ENCODE measurements at regions not wholly inside any gene's neighbourhood (a gene's known extent, or its start where the extent isn't known, plus 50 kb on each side); places are given as distances from the start of the nearest gene placed in this dataset.

DNA sequence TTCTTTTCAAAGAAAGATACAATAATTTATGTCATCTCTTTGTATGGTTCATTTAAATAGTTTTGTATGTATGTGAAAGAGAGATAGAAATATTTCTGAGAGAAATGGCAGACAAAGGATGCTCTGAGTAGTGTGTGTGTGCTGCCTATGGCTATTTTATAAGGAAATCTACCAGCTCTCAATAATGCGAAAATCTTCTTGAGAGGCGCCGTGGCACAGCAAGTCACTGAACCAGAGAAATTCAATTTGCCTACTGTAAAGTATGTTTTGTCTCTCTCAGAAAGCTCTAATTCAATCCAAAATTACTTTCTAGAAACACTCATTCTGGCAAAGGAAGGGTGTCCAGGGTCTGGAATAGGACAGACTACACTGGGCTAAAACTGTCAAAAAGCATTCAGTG lies 1981.1 kb downstream of the EFNA5 start:
- Histone ChIP-seq H4K8ac (replicated peaks; ENCODE audit: insufficient read length, low read depth, low read length) (no peak overlapping the region), H4K91ac (ENCODE audit: insufficient read length, low read depth, low read length) (no peak overlapping the region), H2BK12ac (ENCODE audit: insufficient read length, low read depth, low read length) (no peak overlapping the region), H2AFZ (ENCODE audit: low read length) (peak overlapping the region; percentile 14), H4K20me1 (ENCODE audit: control insufficient read depth, insufficient read depth, insufficient read length) (no peaks in the 10 kb centered on the region), H3K23ac (ENCODE audit: insufficient read length, low read depth, low read length) (no peak overlapping the region), H3K79me1 (ENCODE audit: insufficient read depth, low read depth, low read length, poor library complexity, severe bottlenecking) (no peaks in the 10 kb centered on the region), H3T11ph (ENCODE audit: low read length) (no peak overlapping the region), H4K5ac (ENCODE audit: insufficient read length, low read depth, low read length) (no peak overlapping the region), H3K4ac (ENCODE audit: low read depth, low read length) (no peak overlapping the region), H2BK15ac (ENCODE audit: low read depth, low read length) (no peak overlapping the region), H3K27ac (ENCODE audit: insufficient read length, low read depth, low read length) (no peak overlapping the region), H3K18ac (ENCODE audit: insufficient read length, low read depth, low read length) (no peak overlapping the region), H3K27me3 (ENCODE audit: insufficient read depth, low read length) (no peaks in the 10 kb centered on the region), H2BK120ac (ENCODE audit: low read depth, low read length, poor library complexity, severe bottlenecking) (no peak overlapping the region), H2BK5ac (ENCODE audit: insufficient read length, low read length) (no peak overlapping the region), H2AK5ac (ENCODE audit: insufficient read length, low read length) (no peak overlapping the region), H3K9ac (ENCODE audit: extremely low read depth, insufficient read length, low read length) (no peak overlapping the region), H3K14ac (ENCODE audit: insufficient read depth, low read length) (no peak overlapping the region), H3K23me2 (ENCODE audit: insufficient read length, low read depth, low read length, poor library complexity, severe bottlenecking) (no peaks in the 10 kb centered on the region), H3K56ac (ENCODE audit: insufficient read length, low read depth, low read length) (no peak overlapping the region), H3K79me2 (ENCODE audit: insufficient read depth, low read length) (no peaks in the 10 kb centered on the region), H3K4me1 (ENCODE audit: insufficient read depth, low read length) (peaks cover 5% of the 10 kb centered on the region; the same call in 1 of the 2 replicates), H2BK20ac (ENCODE audit: low read depth, low read length, poor library complexity, severe bottlenecking) (no peak overlapping the region), H3K4me2 (ENCODE audit: insufficient read depth, insufficient read length, low read length) (no peak overlapping the region), H3K9me3 (ENCODE audit: control insufficient read depth, low read depth, low read length) (no peaks in the 10 kb centered on the region)
- H3K36me3 Mint-ChIP-seq (ENCODE audit: insufficient read depth in 1 of 3, low read depth in 3 of 3), result peaks cover 0 to 4% (median 2%) of the 10 kb centered on the region in 3 experiments; a peak in 2 of 7 replicates
- DNase-seq, result no peak
- no peak overlapping the region for H3K4me3 Mint-ChIP-seq
- H3K27ac Mint-ChIP-seq, result no peak overlapping the region
- WGBS (ENCODE audit: extremely low coverage, insufficient read length, low lambda C conversion rate), result no CpG with 5 or more reads among the region's 3 CpGs
- H3K27me3 Mint-ChIP-seq (ENCODE audit: low read depth), result no peaks in the 10 kb centered on the region
- H3K4me1 Mint-ChIP-seq, result peaks cover 23 to 33% of the 10 kb centered on the region in 2 experiments
- TF ChIP-seq, protein P1, sequence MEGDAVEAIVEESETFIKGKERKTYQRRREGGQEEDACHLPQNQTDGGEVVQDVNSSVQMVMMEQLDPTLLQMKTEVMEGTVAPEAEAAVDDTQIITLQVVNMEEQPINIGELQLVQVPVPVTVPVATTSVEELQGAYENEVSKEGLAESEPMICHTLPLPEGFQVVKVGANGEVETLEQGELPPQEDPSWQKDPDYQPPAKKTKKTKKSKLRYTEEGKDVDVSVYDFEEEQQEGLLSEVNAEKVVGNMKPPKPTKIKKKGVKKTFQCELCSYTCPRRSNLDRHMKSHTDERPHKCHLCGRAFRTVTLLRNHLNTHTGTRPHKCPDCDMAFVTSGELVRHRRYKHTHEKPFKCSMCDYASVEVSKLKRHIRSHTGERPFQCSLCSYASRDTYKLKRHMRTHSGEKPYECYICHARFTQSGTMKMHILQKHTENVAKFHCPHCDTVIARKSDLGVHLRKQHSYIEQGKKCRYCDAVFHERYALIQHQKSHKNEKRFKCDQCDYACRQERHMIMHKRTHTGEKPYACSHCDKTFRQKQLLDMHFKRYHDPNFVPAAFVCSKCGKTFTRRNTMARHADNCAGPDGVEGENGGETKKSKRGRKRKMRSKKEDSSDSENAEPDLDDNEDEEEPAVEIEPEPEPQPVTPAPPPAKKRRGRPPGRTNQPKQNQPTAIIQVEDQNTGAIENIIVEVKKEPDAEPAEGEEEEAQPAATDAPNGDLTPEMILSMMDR (conservative IDR thresholded peaks at IDR 0.05), result no peak
- no peaks in the 10 kb centered on the region for H3K9me3 Mint-ChIP-seq
